GM19328 (cell line): ENCODE measurements at regions not wholly inside any gene's neighbourhood (a gene's known extent, or its start where the extent isn't known, plus 50 kb on each side); places are given as distances from the start of the nearest gene placed in this dataset.

ENCODE experiments used
- ATAC-seq: cut with Tn5 transposase; IDR thresholded peaks from one replicate; pipeline ENCODE4 v1.9.1; 2021; ENCODE audit warnings: mild to moderate bottlenecking, moderate library complexity; ENCODE audit not compliant: unreplicated experiment

GRCh38 chr17:77507111-77507885, 366.5 kb downstream of the SEC14L1 start:
- ATAC-seq = no peak

GRCh38 chr17:77508047-77508715, 367.4 kb downstream of the SEC14L1 start:
- no peak for ATAC-seq

GRCh38 chr17:77509089-77509488, 368.3 kb downstream of the SEC14L1 start:
- ATAC-seq = no peak

- no peak for ATAC-seq
Observed at GRCh38 chr17:77509599-77509998, 368.8 kb downstream of the SEC14L1 start.

GRCh38 chr17:77510133-77510796, 369.5 kb downstream of the SEC14L1 start:
- no peak for ATAC-seq

GRCh38 chr17:77511514-77512061, 370.8 kb downstream of the SEC14L1 start:
- ATAC-seq = no peak

- no peak for ATAC-seq
Observed at GRCh38 chr17:77512062-77512946, 371.5 kb downstream of the SEC14L1 start.

GRCh38 chr17:77513045-77513444, 372.3 kb downstream of the SEC14L1 start:
- ATAC-seq = no peak

GRCh38 chr17:77515227-77515626, 374.5 kb downstream of the SEC14L1 start:
- ATAC-seq = no peak

- no peak for ATAC-seq
Observed at GRCh38 chr17:77516902-77517301, 376.1 kb downstream of the SEC14L1 start.

- ATAC-seq = no peak
Observed at GRCh38 chr17:77521076-77521475, 380.3 kb downstream of the SEC14L1 start.

- ATAC-seq = no peak
Observed at GRCh38 chr17:77523540-77523939, 382.8 kb downstream of the SEC14L1 start.

GRCh38 chr17:77526259-77526711, 385.5 kb downstream of the SEC14L1 start:
- ATAC-seq = no peak

GRCh38 chr17:77526728-77527350, 386.1 kb downstream of the SEC14L1 start:
- ATAC-seq = no peak

- no peak for ATAC-seq
Observed at GRCh38 chr17:77527409-77527808, 386.6 kb downstream of the SEC14L1 start.

- ATAC-seq = no peak
Observed at GRCh38 chr17:77527836-77528505, 387.2 kb downstream of the SEC14L1 start.

- no peak for ATAC-seq
Observed at GRCh38 chr17:77528516-77529327, 388.0 kb downstream of the SEC14L1 start.

- ATAC-seq = no peak
Observed at GRCh38 chr17:77529328-77529650, 388.5 kb downstream of the SEC14L1 start.

- no peak for ATAC-seq
Observed at GRCh38 chr17:77530591-77530990, 389.8 kb downstream of the SEC14L1 start.
